NOMO-1 (cell line): ENCODE measurements at regions not wholly inside any gene's neighbourhood (a gene's known extent, or its start where the extent isn't known, plus 50 kb on each side); places are given as distances from the start of the nearest gene placed in this dataset.

Experiments
- DNase-seq, 2 experiments: peaks; one replicate each; lab custom pipeline; 2025; ENCODE audit not compliant: unreplicated experiment in 2 of 2; lab: John Stamatoyannopoulos, UW

DNA sequence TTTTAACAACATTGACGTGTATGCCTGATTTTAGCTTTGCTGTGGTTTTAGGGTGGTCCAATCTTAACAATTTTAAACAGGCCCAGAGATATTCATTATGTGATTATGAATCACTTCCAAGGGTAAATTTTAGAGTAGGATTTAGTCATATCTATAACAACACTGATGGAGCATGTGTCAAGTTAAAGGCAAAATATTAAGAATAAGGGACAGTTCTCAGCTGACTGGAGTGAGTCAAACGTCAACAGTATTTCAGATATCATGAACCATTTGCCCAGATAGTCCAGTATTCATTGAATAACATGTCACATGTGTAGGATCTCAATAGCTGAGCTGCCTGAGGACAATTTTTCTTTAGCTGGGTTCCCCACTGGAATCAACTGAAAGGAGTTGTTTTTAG is 61.3 kb upstream of the VCX2 start:
- no peak for DNase-seq

- DNase-seq, result no peak
Measured at GRCh38 chrX:8233091-8233490, 62.0 kb upstream of the VCX2 start.

GRCh38 chrX:8235026-8235425 is 64.0 kb upstream of the VCX2 start:
- no peak for DNase-seq

- no peak for DNase-seq
Measured at GRCh38 chrX:8237718-8238117, 66.7 kb upstream of the VCX2 start.

- DNase-seq, result no peak
Measured at GRCh38 chrX:8242431-8243020, 71.5 kb upstream of the VCX2 start.

DNA sequence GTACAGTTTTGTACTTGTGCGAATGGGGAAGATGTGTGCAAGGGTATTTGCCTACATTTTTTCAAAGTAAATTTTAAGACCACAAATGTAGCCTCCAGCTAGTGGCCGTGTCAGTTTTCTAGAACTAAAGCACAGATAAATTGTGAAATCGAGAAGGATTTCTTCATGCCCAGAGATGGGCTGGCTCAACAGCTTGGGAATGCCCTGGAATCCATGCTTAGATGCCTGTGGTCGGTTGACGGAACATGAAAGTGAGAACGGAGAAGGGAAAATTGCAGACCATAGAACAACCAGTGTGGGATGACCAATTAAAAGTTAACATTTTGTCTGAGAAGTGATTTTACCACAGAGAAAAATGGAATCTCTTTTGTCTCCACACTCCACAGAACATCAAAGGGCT is 73.2 kb upstream of the VCX2 start:
- no peak for DNase-seq

DNA sequence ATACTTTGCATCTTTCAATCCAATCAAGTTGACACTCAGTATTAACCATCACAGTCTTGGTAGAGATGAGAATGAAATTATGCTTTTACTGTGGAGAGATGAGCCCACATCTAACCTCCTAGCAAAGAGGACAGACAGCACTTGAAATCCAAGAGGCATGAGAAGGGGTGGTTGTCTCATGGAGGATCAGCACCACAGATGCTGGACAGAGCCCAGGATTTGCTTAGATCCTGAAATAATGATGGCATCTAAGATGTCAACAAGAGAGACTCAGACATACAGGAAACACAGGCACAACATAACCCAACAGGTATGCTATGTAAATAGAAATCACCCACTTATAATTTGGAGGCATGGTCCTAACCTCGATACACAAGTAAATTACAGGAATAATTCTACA is 74.3 kb upstream of the VCX2 start:
- no peak for DNase-seq

DNA sequence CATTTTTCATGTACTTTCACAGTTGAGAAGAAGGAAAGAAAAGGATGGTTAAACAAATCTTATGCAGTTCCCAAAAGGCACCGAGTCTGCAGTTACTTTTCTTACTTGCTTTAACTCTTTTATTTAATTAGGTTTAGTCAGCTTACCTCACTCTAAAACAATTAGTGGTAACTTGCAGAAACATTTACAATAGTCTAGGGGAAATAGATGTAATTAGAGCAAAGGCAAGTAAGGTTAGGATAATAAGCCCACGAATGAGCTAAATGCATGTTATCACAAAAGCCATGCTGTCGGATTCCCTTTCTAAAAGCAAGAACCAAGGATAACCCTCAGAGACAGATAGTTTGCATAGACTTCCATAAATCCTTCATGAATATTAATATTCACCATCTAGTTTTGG is 82.0 kb upstream of the VCX2 start:
- no peak for DNase-seq

GRCh38 chrX:8254401-8254800 is 83.3 kb upstream of the VCX2 start:
- DNase-seq, result no peak

DNA sequence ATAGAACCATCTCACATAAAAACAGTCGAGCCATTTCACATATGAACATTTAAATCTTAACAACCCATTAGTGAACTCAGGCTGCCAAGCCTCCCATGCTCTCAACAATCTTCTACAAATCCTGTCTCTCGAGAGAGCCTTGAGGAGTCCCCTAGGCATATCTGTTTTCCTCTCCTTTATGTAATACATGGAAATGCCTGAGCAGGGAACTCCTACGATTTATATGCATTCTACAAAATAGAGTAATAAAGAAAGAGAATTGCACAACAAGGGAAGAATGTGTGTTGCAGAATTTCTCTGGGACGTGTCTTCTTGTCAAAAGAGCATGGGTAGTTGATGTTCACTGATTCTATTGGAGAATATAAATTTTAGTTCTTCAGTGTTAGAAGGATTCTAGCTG is 101.8 kb upstream of the VCX2 start:
- no peak for DNase-seq

GRCh38 chrX:8273451-8273895 is 102.4 kb upstream of the VCX2 start:
- DNase-seq, result no peak

GRCh38 chrX:8274170-8274569 is 103.1 kb upstream of the VCX2 start:
- no peak for DNase-seq

DNA sequence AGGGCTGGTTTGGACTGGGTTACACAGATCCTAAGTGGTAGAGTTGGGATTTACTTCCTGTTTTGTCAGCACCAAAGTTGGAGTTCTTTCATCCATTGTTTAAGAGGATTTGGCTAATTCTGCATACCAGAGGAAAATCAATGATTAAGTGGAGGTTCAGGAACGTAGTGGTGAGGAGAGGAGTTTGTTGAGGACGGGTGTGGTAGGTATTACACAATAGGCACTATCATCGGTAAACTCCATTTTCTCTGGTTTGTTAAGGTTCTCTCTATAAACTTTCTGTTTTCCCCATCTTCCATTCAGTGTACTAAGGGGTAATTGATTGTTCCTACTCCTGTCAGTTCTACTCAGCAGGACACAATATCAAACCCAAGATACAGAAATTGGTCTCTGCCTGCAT is 107.5 kb upstream of the VCX2 start:
- no peak for DNase-seq

- no peak for DNase-seq
Measured at GRCh38 chrX:8279323-8279722, 108.3 kb upstream of the VCX2 start.

DNA sequence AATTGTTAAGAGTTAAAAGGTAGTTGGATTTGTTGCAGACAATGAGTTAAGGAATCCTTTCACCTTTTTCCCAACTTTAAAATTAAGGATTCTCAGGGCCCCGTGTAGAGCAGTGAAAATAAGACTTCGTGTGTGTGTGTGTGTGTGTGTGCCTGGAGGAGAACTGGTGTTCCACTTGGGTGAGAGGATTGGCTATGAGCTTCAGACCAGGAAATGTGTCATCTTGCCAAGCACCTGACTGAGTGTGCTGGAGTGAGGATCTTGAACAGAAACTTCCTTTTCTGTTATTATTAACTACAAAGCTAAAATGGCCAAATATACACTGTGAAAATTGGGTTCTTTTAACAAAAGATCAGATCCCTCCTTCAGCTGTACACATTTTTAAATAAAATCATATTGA is 113.1 kb upstream of the VCX2 start:
- DNase-seq, result no peak

- DNase-seq, result no peak
Measured at GRCh38 chrX:8288590-8288989, 117.5 kb upstream of the VCX2 start.

GRCh38 chrX:8289523-8289922 is 118.5 kb upstream of the VCX2 start:
- DNase-seq, result no peak

- no peak for DNase-seq
Measured at GRCh38 chrX:8297766-8298165, 126.7 kb upstream of the VCX2 start.

DNA sequence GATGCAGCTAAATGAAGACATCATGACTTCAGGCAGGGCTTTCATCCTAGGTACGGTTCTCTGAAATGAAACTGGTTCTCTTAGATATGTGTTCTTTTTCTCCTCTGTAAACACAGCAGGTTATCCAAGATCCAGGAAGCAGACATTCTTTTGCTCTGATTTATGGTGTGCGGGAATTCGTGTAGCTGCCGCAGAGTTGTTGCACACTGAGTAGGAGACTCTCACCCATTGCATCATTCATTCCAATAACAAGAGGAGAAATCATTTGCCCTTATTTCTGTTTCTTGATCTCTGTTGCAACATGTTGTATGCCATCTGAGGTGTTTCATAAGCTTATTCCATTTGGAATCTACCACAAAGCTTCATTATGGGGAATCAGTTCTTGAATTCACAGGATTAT is 133.6 kb upstream of the VCX2 start:
- DNase-seq, result no peak

DNA sequence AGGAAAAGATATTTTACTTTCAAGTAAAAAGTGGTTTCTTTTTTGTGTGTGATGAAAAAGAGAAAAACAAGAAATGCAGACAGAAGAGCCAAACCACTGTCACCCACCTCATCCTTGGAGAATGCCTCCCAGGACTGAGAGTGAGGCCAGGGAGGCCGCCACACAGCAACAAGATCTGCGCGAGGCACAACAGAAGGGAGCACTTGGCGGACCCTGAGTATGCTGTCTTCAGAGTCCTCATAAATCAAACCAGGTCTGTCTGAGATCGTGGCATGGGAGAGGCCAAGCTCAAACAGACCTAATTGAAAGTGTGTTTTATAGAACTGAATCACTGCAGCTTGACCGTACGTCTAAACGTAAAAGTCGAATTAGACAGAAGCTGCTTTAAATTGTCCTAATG is 134.3 kb upstream of the VCX2 start:
- no peak for DNase-seq

- DNase-seq, result no peak
Measured at GRCh38 chrX:8306291-8306925, 135.3 kb upstream of the VCX2 start.

DNA sequence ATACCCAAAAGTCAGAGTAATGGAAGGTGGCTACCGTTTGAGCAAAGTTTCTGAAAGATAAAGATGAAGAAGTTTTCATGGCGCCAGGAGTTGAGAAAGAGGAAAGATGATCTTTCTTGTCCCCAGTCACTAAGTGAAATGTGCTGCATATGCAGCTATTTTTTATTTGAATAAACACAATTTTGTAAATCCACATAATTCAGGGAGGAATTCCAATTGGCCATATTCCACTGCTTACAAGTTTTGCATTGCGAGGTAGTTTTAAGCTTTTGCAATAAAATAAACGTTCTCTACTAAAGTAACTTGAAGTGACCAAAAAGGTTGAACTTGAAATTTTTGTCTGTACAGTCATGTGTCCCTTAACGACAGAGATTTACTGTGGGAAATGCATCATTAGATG is 139.3 kb upstream of the VCX2 start:
- no peak for DNase-seq

GRCh38 chrX:8313844-8314243 is 142.8 kb upstream of the VCX2 start:
- DNase-seq, result no peak
